ENCODE measurements at regions not wholly inside any gene's neighbourhood (a gene's known extent, or its start where the extent isn't known, plus 50 kb on each side); places are given as distances from the start of the nearest gene placed in this dataset.

DNA sequence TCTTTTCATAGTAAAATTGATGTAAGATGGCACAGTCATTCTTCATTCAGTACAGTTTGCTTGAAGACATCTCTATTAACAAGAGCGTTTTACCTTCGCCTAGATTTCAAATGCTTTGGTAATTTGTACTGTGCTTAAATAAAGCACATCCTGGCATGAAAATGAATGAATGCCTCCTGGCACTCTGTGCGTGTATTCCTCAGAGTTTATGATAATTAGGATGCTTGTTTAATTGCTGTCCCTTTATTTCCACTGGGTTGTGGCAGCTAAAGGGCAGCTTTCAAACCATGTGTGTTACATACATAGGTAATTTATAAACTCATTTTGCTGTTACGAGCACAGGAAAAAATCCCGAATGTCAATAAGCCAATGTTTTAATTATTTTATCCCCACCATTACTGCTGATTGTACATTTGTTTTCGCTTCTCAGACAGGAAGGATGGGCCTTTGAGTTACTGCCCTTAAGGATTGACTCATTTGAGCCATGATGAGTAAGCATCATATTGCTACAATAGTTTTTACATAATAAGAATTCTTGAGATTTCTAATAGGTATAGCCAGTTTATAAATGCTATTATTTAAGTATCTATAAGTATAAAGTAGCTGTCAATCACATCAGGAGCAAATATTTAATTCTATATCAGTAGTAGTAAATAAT, 516.5 kb downstream of the XIRP2 start:
- intact Hi-C loops (cut with DNase I) = no loop called here
- Histone ChIP-seq H3K4me3 (no peak overlapping the region), H3K36me3 (no peaks in the 10 kb centered on the region), H3K4me1 (no peaks in the 10 kb centered on the region), H3K27ac (no peak overlapping the region), H3K27me3 (no peaks in the 10 kb centered on the region), H3K9me3 (peaks cover 0 to 5% of the 10 kb centered on the region in 2 donors)
- ATAC-seq (no peak), DNase-seq (no peak)
- TF ChIP-seq, protein P1, sequence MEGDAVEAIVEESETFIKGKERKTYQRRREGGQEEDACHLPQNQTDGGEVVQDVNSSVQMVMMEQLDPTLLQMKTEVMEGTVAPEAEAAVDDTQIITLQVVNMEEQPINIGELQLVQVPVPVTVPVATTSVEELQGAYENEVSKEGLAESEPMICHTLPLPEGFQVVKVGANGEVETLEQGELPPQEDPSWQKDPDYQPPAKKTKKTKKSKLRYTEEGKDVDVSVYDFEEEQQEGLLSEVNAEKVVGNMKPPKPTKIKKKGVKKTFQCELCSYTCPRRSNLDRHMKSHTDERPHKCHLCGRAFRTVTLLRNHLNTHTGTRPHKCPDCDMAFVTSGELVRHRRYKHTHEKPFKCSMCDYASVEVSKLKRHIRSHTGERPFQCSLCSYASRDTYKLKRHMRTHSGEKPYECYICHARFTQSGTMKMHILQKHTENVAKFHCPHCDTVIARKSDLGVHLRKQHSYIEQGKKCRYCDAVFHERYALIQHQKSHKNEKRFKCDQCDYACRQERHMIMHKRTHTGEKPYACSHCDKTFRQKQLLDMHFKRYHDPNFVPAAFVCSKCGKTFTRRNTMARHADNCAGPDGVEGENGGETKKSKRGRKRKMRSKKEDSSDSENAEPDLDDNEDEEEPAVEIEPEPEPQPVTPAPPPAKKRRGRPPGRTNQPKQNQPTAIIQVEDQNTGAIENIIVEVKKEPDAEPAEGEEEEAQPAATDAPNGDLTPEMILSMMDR (IDR thresholded peaks at IDR 0.05) = no peak

DNA sequence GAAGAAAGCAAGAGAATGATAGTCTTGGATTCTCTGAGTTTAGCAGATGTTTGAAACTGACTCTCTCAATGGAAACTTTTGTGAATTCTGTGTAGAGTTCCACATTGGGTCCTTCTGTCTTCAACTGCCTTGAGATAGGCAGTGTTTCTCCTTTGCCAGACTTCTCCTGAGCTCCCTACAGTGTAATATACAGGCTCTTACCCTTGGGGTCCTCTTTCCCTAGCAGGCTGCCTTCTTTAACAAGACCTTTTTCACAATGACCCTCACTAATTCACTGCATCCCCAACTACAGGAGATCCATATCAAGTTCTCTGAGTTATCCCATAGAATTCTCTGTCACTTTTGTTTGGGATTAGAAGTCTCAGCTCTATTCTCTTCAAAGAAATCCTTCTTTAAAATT, 513.0 kb downstream of the XIRP2 start:
- intact Hi-C loops (cut with DNase I) = no loop called here

DNA sequence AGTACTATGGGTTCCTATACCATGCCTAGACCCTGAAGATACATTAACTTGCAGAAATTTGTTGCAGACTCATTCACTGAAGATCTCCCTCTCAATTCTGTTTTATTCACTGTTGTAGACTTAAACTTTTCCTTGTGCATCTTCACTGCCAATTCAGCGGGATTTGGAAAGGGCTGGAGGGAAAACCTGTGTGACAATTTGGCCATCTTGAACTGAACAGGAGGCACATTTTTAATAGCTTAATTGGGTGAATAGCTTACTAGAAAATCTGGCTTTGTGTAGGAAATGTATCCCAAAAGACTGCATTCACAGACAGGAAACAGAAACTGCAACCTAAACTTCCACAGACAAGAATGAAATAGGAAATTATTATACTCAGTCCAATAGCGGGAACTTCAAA, 512.3 kb downstream of the XIRP2 start:
- Histone ChIP-seq H3K4me1 (no peaks in the 10 kb centered on the region), H3K9me3 (no peaks in the 10 kb centered on the region), H3K36me3 (no peaks in the 10 kb centered on the region), H3K4me3 (no peak overlapping the region), H3K27ac (no peak overlapping the region), H3K27me3 (no peaks in the 10 kb centered on the region)
- ATAC-seq (no peak), DNase-seq (no peak)
- intact Hi-C loops (cut with DNase I) = no loop called here
- TF ChIP-seq, protein P1 (IDR thresholded peaks at IDR 0.05) = no peak

More for the DNA sequence above, 513.0 kb downstream of the XIRP2 start:
- TF ChIP-seq, protein P1 (IDR thresholded peaks at IDR 0.05) = no peak
- ATAC-seq (no peak), DNase-seq (no peak)
- no peak overlapping the region for H3K27ac ChIP-seq
- H3K4me3 ChIP-seq = no peak overlapping the region
- peaks cover 0 to 2% of the 10 kb centered on the region in 2 donors for H3K9me3 ChIP-seq
- no peaks in the 10 kb centered on the region for H3K4me1 ChIP-seq
- H3K27me3 ChIP-seq = no peaks in the 10 kb centered on the region
- H3K36me3 ChIP-seq = no peaks in the 10 kb centered on the region

DNA sequence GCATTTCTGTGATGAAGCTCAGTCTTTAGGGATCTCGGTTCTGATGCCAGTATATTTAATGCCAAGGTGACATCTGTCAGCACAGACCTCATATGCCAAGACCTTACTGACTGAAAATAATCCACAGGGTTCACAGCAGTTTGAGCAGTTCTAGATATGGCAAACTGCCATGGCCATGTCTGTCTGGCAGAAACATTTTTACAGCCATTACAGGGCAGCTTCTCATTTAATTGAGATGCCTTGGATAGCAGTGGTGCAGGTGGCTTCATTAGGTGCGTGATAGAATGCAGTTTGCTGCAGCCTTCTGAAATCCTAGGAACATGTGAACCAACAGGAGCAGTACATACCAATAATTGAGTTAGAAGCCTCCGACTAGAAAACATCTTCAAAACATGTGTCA, 510.6 kb downstream of the XIRP2 start:
- no peak for ATAC-seq
- intact Hi-C loops (cut with DNase I) = no loop called here
- Histone ChIP-seq H3K4me1 (no peaks in the 10 kb centered on the region), H3K4me3 (no peak overlapping the region), H3K27me3 (no peaks in the 10 kb centered on the region), H3K9me3 (no peaks in the 10 kb centered on the region), H3K27ac (no peak overlapping the region), H3K36me3 (no peaks in the 10 kb centered on the region)
- TF ChIP-seq, protein P1 (IDR thresholded peaks at IDR 0.05) = no peak
- no peak for DNase-seq

DNA sequence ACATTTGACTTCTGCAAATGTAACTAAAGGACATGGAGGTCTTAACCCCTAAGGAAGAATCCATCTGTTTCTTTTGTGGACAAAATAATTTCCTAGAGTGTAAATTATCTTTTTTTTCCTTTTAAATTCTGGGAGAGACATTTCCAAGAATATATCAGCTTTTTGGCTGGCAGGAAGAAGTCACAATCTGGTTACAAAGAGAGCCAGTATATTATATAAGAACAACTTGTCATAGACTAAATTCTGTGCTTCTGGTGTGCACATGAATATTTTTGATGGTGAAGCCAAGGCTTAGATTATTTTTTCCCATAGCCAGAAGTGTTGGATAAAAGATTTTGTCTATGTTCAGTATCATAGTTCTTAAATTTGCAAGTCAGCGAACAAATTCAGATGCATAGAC, 500.6 kb downstream of the XIRP2 start:
- intact Hi-C loops (cut with DNase I) = no loop called here
- Histone ChIP-seq H3K27me3 (no peaks in the 10 kb centered on the region), H3K9me3 (no peaks in the 10 kb centered on the region), H3K36me3 (no peaks in the 10 kb centered on the region), H3K27ac (no peak overlapping the region), H3K4me3 (no peak overlapping the region), H3K4me1 (no peaks in the 10 kb centered on the region)
- ATAC-seq (no peak), DNase-seq (no peak)
- TF ChIP-seq, protein P1 (IDR thresholded peaks at IDR 0.05) = no peak
